ENCODE measurements at regions not wholly inside any gene's neighbourhood (a gene's known extent, or its start where the extent isn't known, plus 50 kb on each side); places are given as distances from the start of the nearest gene placed in this dataset.
"Not testable (repeated sequence)": the region's sequence is repeated elsewhere in the genome, so short reads cannot be mapped to it uniquely, and the experiment has no call there.

DNA sequence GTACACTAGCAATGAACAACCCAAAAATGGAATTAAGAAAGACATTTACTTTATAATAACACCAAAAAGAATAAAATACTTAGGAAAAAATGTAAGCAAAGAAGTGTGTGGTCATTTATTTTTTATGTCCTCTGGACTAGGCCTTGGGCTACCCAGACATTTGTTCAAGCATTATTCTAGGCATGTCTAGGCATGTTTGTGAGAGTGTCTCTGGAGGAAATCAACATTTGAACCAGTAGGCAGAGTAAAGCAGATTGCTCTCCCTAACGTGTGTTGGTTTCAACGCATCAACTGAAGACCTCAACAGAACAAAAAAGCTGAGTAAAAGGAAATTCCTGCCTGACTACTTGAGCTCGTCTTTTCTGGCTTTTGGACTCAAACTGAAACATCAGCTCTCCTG is 84.5 kb downstream of the ANKEF1 start:
- Histone ChIP-seq H3K27ac (ENCODE audit: insufficient read depth in 1 of 2, low read depth in 1 of 2, low read length in 2 of 2, poor library complexity in 1 of 2, severe bottlenecking in 2 of 2) (no peak overlapping the region), H3K4me1 (ENCODE audit: control extremely low read depth in 1 of 4, control insufficient read depth in 4 of 4, insufficient read depth in 4 of 4, low read length in 3 of 4) (peaks cover 0 to 7% (median 2%) of the 10 kb centered on the region in 4 experiments), H3K36me3 (ENCODE audit: control insufficient read depth in 4 of 4, insufficient read depth in 4 of 4, low read length in 3 of 4) (no peaks in the 10 kb centered on the region), H3K27me3 (replicated peaks in 2 of 5; ENCODE audit: control insufficient read depth in 4 of 5, insufficient read depth in 5 of 5, low read length in 4 of 5) (peaks cover 0 to 3% (median 0%) of the 10 kb centered on the region in 5 experiments), H3K9me3 (ENCODE audit: control extremely low read depth in 1 of 5, control insufficient read depth in 4 of 5, insufficient read depth in 2 of 5, low read depth in 1 of 5, low read length in 4 of 5) (peaks cover 0 to 6% (median 0%) of the 10 kb centered on the region in 5 experiments), H3K4me3 (ENCODE audit: control insufficient read depth in 1 of 7, extremely low read depth in 1 of 7, insufficient read depth in 4 of 7, low read depth in 2 of 7, low read length in 6 of 7) (no peak overlapping the region)
- DNase-seq, result no peak
- ChIA-PET CTCF (interaction anchor here (1.3 kb wide), 1 partner anchor 27 kb away, joined by 3 read pairs; no protein-coding TSS in a partner anchor), POLR2A (no interaction called here)
- WGBS (ENCODE audit: insufficient coverage), result 97% methylated on average over 3 of the region's 3 CpGs

DNA sequence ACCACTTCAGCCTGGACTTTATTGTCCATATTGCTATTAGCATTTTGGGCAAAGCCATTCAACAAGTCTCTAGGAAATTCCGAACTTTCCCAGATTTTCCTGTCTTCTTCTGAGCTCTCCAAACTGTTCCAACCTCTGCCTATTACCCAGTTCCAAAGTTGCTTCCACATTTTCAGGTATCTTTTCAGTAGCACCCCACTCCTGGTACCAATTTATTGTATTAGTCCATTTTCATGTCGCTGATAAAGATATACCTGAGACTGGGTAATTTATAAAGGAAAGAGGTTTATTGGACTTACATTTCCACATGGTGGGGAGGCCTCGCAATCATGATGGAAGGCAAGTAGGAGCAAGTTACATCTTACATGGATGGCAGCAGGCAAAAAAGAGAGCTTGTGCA is 90.1 kb downstream of the ANKEF1 start:
- H3K4me3 ChIP-seq (ENCODE audit: control insufficient read depth in 1 of 7, extremely low read depth in 1 of 7, insufficient read depth in 4 of 7, low read depth in 2 of 7, low read length in 6 of 7); DNase-seq; POLR2A ChIA-PET; H3K36me3 ChIP-seq (ENCODE audit: control insufficient read depth in 4 of 4, insufficient read depth in 4 of 4, low read length in 3 of 4); CTCF ChIA-PET; H3K27me3 ChIP-seq (replicated peaks in 2 of 5; ENCODE audit: control insufficient read depth in 4 of 5, insufficient read depth in 5 of 5, low read length in 4 of 5); H3K27ac ChIP-seq (ENCODE audit: insufficient read depth in 1 of 2, low read depth in 1 of 2, low read length in 2 of 2, poor library complexity in 1 of 2, severe bottlenecking in 2 of 2); H3K4me1 ChIP-seq (ENCODE audit: control extremely low read depth in 1 of 4, control insufficient read depth in 4 of 4, insufficient read depth in 4 of 4, low read length in 3 of 4): not testable (repeated sequence)
- H3K9me3 ChIP-seq (ENCODE audit: control extremely low read depth in 1 of 5, control insufficient read depth in 4 of 5, insufficient read depth in 2 of 5, low read depth in 1 of 5, low read length in 4 of 5), result peaks cover 1 to 18% (median 7%) of the 10 kb centered on the region in 5 experiments
- 95% methylated on average over 2 of the region's 3 CpGs for WGBS (ENCODE audit: insufficient coverage)

DNA sequence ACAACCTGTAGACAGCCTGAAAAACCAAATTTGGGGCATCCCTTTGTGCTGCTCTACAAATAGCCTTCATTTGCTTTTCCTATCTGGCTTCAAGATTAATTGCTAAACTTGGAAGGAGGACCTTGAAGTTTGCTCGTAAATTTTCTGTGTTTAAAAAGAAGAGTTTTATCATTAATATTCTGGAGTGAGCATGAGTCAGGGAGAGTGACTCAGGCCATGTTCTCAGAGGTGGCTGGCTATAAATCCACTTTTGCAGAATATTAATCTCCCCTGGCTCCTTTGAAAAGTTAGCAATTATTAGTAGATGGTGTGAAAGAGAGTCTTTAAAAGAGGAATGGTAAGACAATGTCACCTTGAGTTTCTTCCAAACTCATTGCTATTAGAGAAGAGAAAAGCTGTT is 91.0 kb downstream of the ANKEF1 start:
- POLR2A ChIA-PET, result no interaction called here
- H3K27me3 ChIP-seq (replicated peaks in 2 of 5; ENCODE audit: control insufficient read depth in 4 of 5, insufficient read depth in 5 of 5, low read length in 4 of 5), result no peaks in the 10 kb centered on the region
- no peak overlapping the region for H3K27ac ChIP-seq (ENCODE audit: insufficient read depth in 1 of 2, low read depth in 1 of 2, low read length in 2 of 2, poor library complexity in 1 of 2, severe bottlenecking in 2 of 2)
- WGBS (ENCODE audit: insufficient coverage), result 70% methylated on average over 1 of the region's 1 CpG
- no peak overlapping the region for H3K4me3 ChIP-seq (ENCODE audit: control insufficient read depth in 1 of 7, extremely low read depth in 1 of 7, insufficient read depth in 4 of 7, low read depth in 2 of 7, low read length in 6 of 7)
- H3K4me1 ChIP-seq (ENCODE audit: control extremely low read depth in 1 of 4, control insufficient read depth in 4 of 4, insufficient read depth in 4 of 4, low read length in 3 of 4), result no peaks in the 10 kb centered on the region
- H3K36me3 ChIP-seq (ENCODE audit: control insufficient read depth in 4 of 4, insufficient read depth in 4 of 4, low read length in 3 of 4), result no peaks in the 10 kb centered on the region
- DNase-seq, result no peak
- H3K9me3 ChIP-seq (ENCODE audit: control extremely low read depth in 1 of 5, control insufficient read depth in 4 of 5, insufficient read depth in 2 of 5, low read depth in 1 of 5, low read length in 4 of 5), result peaks cover 1 to 18% (median 7%) of the 10 kb centered on the region in 5 experiments
- CTCF ChIA-PET, result no interaction called here

DNA sequence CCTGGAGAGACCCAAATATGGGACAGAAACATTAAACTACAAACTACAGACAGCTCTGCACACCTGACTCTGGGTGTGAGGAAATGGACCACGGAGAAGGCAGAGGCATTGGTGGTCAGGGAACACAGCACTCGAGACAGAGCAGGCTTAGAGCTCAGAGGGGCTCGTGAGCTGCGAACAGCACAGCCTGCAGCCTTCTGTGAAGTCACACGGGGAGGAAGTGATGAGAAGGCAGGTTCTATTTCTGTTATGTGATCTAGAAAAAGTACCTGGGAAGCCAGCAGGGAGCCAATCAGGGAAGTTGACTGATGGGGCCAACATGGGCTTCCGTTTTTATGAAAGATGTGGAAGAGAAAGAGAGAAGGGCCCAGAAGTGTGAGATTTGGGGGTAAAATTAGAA is 88.9 kb upstream of the SNAP25 start:
- ChIA-PET CTCF (no interaction called here), POLR2A (no interaction called here)
- H3K27ac ChIP-seq (ENCODE audit: insufficient read depth in 1 of 2, low read depth in 1 of 2, low read length in 2 of 2, poor library complexity in 1 of 2, severe bottlenecking in 2 of 2), result no peak overlapping the region
- no peaks in the 10 kb centered on the region for H3K4me1 ChIP-seq (ENCODE audit: control extremely low read depth in 1 of 4, control insufficient read depth in 4 of 4, insufficient read depth in 4 of 4, low read length in 3 of 4)
- 67% methylated on average over 5 of the region's 6 CpGs for WGBS (ENCODE audit: insufficient coverage)
- peaks cover 1 to 9% (median 3%) of the 10 kb centered on the region in 5 experiments for H3K9me3 ChIP-seq (ENCODE audit: control extremely low read depth in 1 of 5, control insufficient read depth in 4 of 5, insufficient read depth in 2 of 5, low read depth in 1 of 5, low read length in 4 of 5)
- no peaks in the 10 kb centered on the region for H3K27me3 ChIP-seq (replicated peaks in 2 of 5; ENCODE audit: control insufficient read depth in 4 of 5, insufficient read depth in 5 of 5, low read length in 4 of 5)
- H3K36me3 ChIP-seq (ENCODE audit: control insufficient read depth in 4 of 4, insufficient read depth in 4 of 4, low read length in 3 of 4), result no peaks in the 10 kb centered on the region
- DNase-seq, result no peak
- no peak overlapping the region for H3K4me3 ChIP-seq (ENCODE audit: control insufficient read depth in 1 of 7, extremely low read depth in 1 of 7, insufficient read depth in 4 of 7, low read depth in 2 of 7, low read length in 6 of 7)

DNA sequence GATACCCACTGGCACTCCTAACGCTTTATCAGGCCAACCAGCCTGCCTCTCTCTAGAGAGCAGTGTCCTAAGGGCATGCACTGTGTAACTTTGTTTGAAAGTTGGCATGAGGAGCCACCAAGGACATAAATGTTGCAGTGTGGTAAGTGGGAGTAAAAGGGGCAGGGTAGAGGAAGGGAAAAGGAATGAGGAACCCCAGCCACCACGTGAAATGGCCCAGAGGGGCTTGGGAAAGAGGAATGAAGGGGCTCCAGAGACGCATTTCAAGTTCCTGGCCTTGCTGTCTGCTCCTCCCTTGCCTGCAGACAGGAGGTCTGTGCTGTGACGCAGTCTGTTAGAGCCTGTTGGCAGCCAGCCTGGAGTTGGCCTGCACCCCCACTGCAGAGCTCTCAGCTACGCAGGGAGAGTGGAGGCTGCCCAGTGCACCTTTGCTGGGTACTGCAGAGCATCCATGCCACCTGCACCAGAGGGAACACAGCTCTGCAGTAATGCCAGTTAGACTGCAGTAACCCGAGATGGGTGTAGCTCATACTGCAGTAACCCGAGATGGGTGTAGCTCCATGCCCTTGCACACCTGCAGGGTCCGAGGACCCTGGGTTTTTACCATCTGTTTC is 86.8 kb upstream of the SNAP25 start:
- ChIA-PET CTCF (interaction anchor here (1.1 kb wide), 1 partner anchor 29 kb away, joined by 3 read pairs; no protein-coding TSS in a partner anchor), POLR2A (no interaction called here)
- no peak overlapping the region for H3K4me3 ChIP-seq (ENCODE audit: control insufficient read depth in 1 of 7, extremely low read depth in 1 of 7, insufficient read depth in 4 of 7, low read depth in 2 of 7, low read length in 6 of 7)
- no peaks in the 10 kb centered on the region for H3K4me1 ChIP-seq (ENCODE audit: control extremely low read depth in 1 of 4, control insufficient read depth in 4 of 4, insufficient read depth in 4 of 4, low read length in 3 of 4)
- DNase-seq, result no peak
- WGBS (ENCODE audit: insufficient coverage), result 85% methylated on average over 7 of the region's 8 CpGs
- H3K27ac ChIP-seq (ENCODE audit: insufficient read depth in 1 of 2, low read depth in 1 of 2, low read length in 2 of 2, poor library complexity in 1 of 2, severe bottlenecking in 2 of 2), result no peak overlapping the region
- H3K36me3 ChIP-seq (ENCODE audit: control insufficient read depth in 4 of 4, insufficient read depth in 4 of 4, low read length in 3 of 4), result no peaks in the 10 kb centered on the region
- no peaks in the 10 kb centered on the region for H3K27me3 ChIP-seq (replicated peaks in 2 of 5; ENCODE audit: control insufficient read depth in 4 of 5, insufficient read depth in 5 of 5, low read length in 4 of 5)
- H3K9me3 ChIP-seq (ENCODE audit: control extremely low read depth in 1 of 5, control insufficient read depth in 4 of 5, insufficient read depth in 2 of 5, low read depth in 1 of 5, low read length in 4 of 5), result no peaks in the 10 kb centered on the region

DNA sequence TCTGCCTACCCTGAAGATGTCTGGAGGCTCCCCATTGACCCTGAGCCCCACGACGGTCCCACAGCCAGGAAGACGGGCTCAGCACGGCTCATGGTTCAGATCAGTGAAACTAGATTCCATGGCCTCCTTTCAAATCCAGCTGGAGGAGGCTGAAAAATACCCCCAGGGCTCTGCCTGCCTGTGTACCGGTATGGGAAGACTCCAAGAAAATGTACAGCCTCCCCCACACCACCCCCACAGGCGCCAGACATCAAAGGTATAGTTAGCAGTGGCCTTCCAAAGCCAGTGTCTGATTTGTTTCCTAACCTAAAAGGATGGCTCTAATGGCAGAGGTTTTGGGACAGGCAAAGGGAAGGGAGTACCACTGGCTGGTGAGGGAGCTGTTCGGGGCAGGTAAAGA is 86.2 kb upstream of the SNAP25 start:
- DNase-seq, result no peak
- no peaks in the 10 kb centered on the region for H3K4me1 ChIP-seq (ENCODE audit: control extremely low read depth in 1 of 4, control insufficient read depth in 4 of 4, insufficient read depth in 4 of 4, low read length in 3 of 4)
- no peak overlapping the region for H3K27ac ChIP-seq (ENCODE audit: insufficient read depth in 1 of 2, low read depth in 1 of 2, low read length in 2 of 2, poor library complexity in 1 of 2, severe bottlenecking in 2 of 2)
- ChIA-PET CTCF (no interaction called here), POLR2A (no interaction called here)
- no peak overlapping the region for H3K4me3 ChIP-seq (ENCODE audit: control insufficient read depth in 1 of 7, extremely low read depth in 1 of 7, insufficient read depth in 4 of 7, low read depth in 2 of 7, low read length in 6 of 7)
- H3K27me3 ChIP-seq (replicated peaks in 2 of 5; ENCODE audit: control insufficient read depth in 4 of 5, insufficient read depth in 5 of 5, low read length in 4 of 5), result no peaks in the 10 kb centered on the region
- no peaks in the 10 kb centered on the region for H3K9me3 ChIP-seq (ENCODE audit: control extremely low read depth in 1 of 5, control insufficient read depth in 4 of 5, insufficient read depth in 2 of 5, low read depth in 1 of 5, low read length in 4 of 5)
- 87% methylated on average over 5 of the region's 7 CpGs for WGBS (ENCODE audit: insufficient coverage)
- H3K36me3 ChIP-seq (ENCODE audit: control insufficient read depth in 4 of 4, insufficient read depth in 4 of 4, low read length in 3 of 4), result no peaks in the 10 kb centered on the region

DNA sequence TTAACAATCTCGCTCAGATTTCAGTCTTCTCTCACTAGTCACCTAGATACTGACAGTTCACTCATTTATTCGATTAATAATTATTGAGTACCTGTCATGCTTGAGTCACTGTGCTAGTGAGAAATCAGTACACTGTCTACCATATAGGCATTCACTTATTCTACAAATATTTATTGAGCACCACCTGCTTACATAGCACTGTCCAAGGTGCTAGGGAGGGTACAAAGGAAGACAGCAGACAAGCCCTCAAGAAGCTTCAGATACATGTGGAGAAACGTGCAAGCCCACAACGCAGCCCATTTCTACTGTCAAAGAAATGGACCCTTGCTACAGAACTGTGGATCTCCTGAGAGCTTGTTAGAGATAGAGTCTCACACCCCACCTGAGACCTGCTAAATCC is 85.1 kb upstream of the SNAP25 start:
- H3K27ac ChIP-seq (ENCODE audit: insufficient read depth in 1 of 2, low read depth in 1 of 2, low read length in 2 of 2, poor library complexity in 1 of 2, severe bottlenecking in 2 of 2), result no peak overlapping the region
- H3K4me3 ChIP-seq (ENCODE audit: control insufficient read depth in 1 of 7, extremely low read depth in 1 of 7, insufficient read depth in 4 of 7, low read depth in 2 of 7, low read length in 6 of 7), result no peak overlapping the region
- CTCF ChIA-PET, result no interaction called here
- no peak for DNase-seq
- POLR2A ChIA-PET, result no interaction called here
- H3K9me3 ChIP-seq (ENCODE audit: control extremely low read depth in 1 of 5, control insufficient read depth in 4 of 5, insufficient read depth in 2 of 5, low read depth in 1 of 5, low read length in 4 of 5), result no peaks in the 10 kb centered on the region
- no peaks in the 10 kb centered on the region for H3K27me3 ChIP-seq (replicated peaks in 2 of 5; ENCODE audit: control insufficient read depth in 4 of 5, insufficient read depth in 5 of 5, low read length in 4 of 5)
- H3K4me1 ChIP-seq (ENCODE audit: control extremely low read depth in 1 of 4, control insufficient read depth in 4 of 4, insufficient read depth in 4 of 4, low read length in 3 of 4), result no peaks in the 10 kb centered on the region
- 90% methylated on average over 2 of the region's 4 CpGs for WGBS (ENCODE audit: insufficient coverage)
- no peaks in the 10 kb centered on the region for H3K36me3 ChIP-seq (ENCODE audit: control insufficient read depth in 4 of 4, insufficient read depth in 4 of 4, low read length in 3 of 4)

Measured in common myeloid progenitor, CD34-positive (primary cell).